Mesenchymal stem cell (in vitro differentiated cells and primary cell): ENCODE measurements at regions not wholly inside any gene's neighbourhood (a gene's known extent, or its start where the extent isn't known, plus 50 kb on each side); places are given as distances from the start of the nearest gene placed in this dataset.

ENCODE experiments used
- DNase-seq: peaks from one replicate; pipeline ENCODE4 v3.0.0-alpha.2; 2013
- H2AFZ ChIP-seq: one replicate; pipeline ENCODE4 v1.6.1; 2013; ENCODE audit warnings: low read depth, mild to moderate bottlenecking, control low read depth, inconsistent platforms, low read length, moderate library complexity
- H2AK5ac ChIP-seq: 2 replicates; pipeline ENCODE4 v1.6.1; 2013; ENCODE audit warnings: low read length, moderate library complexity, mild to moderate bottlenecking, inconsistent platforms; ENCODE audit not compliant: severe bottlenecking
- H2BK120ac ChIP-seq: one replicate; pipeline ENCODE4 v1.6.1; 2013; ENCODE audit warnings: low read depth, mild to moderate bottlenecking, inconsistent platforms, low read length, moderate library complexity
- H2BK12ac ChIP-seq, 2 experiments: one replicate each; pipeline ENCODE4 v1.6.1; 2013; ENCODE audit warnings: inconsistent platforms in 2 of 2, low read length in 2 of 2, mild to moderate bottlenecking in 2 of 2, moderate library complexity in 2 of 2, control low read depth in 1 of 2
- H2BK15ac ChIP-seq: one replicate; pipeline ENCODE4 v1.6.1; 2013; ENCODE audit warnings: mild to moderate bottlenecking, low read depth, inconsistent platforms; ENCODE audit not compliant: poor library complexity, severe bottlenecking
- H2BK5ac ChIP-seq: 2 replicates; pipeline ENCODE4 v1.6.1; 2013; ENCODE audit warnings: low read depth, mild to moderate bottlenecking, low read length, control low read depth, inconsistent platforms; ENCODE audit not compliant: poor library complexity, severe bottlenecking
- H3K14ac ChIP-seq, 2 experiments: one replicate each; pipeline ENCODE4 v1.6.1; 2013; ENCODE audit warnings: inconsistent platforms in 2 of 2, low read length in 2 of 2, control low read depth in 1 of 2, mild to moderate bottlenecking in 1 of 2, moderate library complexity in 1 of 2
- H3K18ac ChIP-seq, 2 experiments: one replicate each; pipeline ENCODE4 v1.6.1; 2013; ENCODE audit warnings: inconsistent platforms in 2 of 2, low read length in 2 of 2, control low read depth in 1 of 2, low read depth in 1 of 2, mild to moderate bottlenecking in 1 of 2
- H3K23ac ChIP-seq, 2 experiments: one replicate each; pipeline ENCODE4 v1.6.1; 2013; ENCODE audit warnings: inconsistent platforms in 2 of 2, low read length in 2 of 2, mild to moderate bottlenecking in 2 of 2, moderate library complexity in 2 of 2, control low read depth in 1 of 2
- H3K27ac ChIP-seq: 2 replicates; pipeline ENCODE4 v1.5.1; 2013; ENCODE audit warnings: mild to moderate bottlenecking, moderate library complexity, low read length, control low read depth, inconsistent platforms; ENCODE audit not compliant: poor library complexity, severe bottlenecking
- H3K27me3 ChIP-seq, 2 experiments: 2 replicates each; pipeline versions ENCODE4 v1.6.1 to v1.7.0; 2013; ENCODE audit warnings: low read length in 2 of 2, mild to moderate bottlenecking in 2 of 2, moderate library complexity in 2 of 2, control low read depth in 1 of 2, inconsistent platforms in 1 of 2; ENCODE audit not compliant: control insufficient read depth in 1 of 2, insufficient read depth in 1 of 2
- H3K36me3 ChIP-seq, 2 experiments: 2 replicates each; pipeline versions ENCODE4 v1.6.1 to v1.7.0; 2013; ENCODE audit warnings: low read length in 2 of 2, control low read depth in 1 of 2, inconsistent platforms in 1 of 2, low read depth in 1 of 2, mild to moderate bottlenecking in 1 of 2; ENCODE audit not compliant: insufficient read depth in 2 of 2, control insufficient read depth in 1 of 2
- H3K4ac ChIP-seq, 2 experiments: one replicate each; pipeline ENCODE4 v1.6.1; 2013; ENCODE audit warnings: inconsistent platforms in 2 of 2, low read length in 2 of 2, mild to moderate bottlenecking in 2 of 2, moderate library complexity in 2 of 2, control low read depth in 1 of 2, low read depth in 1 of 2
- H3K4me1 ChIP-seq: 2 replicates; pipeline ENCODE4 v1.6.1; 2013; ENCODE audit warnings: low read depth, low read length, control low read depth; ENCODE audit not compliant: control insufficient read depth, insufficient read depth
- H3K4me2 ChIP-seq: 2 replicates; pipeline ENCODE4 v1.6.1; 2013; ENCODE audit warnings: low read length, mild to moderate bottlenecking, inconsistent platforms; ENCODE audit not compliant: poor library complexity, severe bottlenecking
- H3K4me3 ChIP-seq, 2 experiments: 2 replicates each; pipeline versions ENCODE4 v1.5.1 to v1.7.0; 2013; ENCODE audit warnings: low read length in 2 of 2, mild to moderate bottlenecking in 2 of 2, control low read depth in 1 of 2, low read depth in 1 of 2; ENCODE audit not compliant: insufficient read depth in 1 of 2
- H3K79me1 ChIP-seq: replicated peaks from 2 replicates; pipeline ENCODE4 v1.6.1; 2013; ENCODE audit warnings: mild to moderate bottlenecking, control low read depth, low read length, inconsistent platforms; ENCODE audit not compliant: poor library complexity, severe bottlenecking
- H3K9ac ChIP-seq: 2 replicates; pipeline ENCODE4 v1.7.0; 2013; ENCODE audit warnings: mild to moderate bottlenecking, low read length, moderate library complexity
- H3K9me3 ChIP-seq: 2 replicates; pipeline ENCODE4 v1.7.0; 2013; ENCODE audit warnings: mild to moderate bottlenecking, low read length; ENCODE audit not compliant: control insufficient read depth
- H4K8ac ChIP-seq: one replicate; pipeline ENCODE4 v1.6.1; 2013; ENCODE audit warnings: inconsistent platforms, mild to moderate bottlenecking, low read length, moderate library complexity
- H4K91ac ChIP-seq: one replicate; pipeline ENCODE4 v1.6.1; 2013; ENCODE audit warnings: mild to moderate bottlenecking, low read length, inconsistent platforms
- WGBS: methylation state at CpG from one replicate; pipeline ENCODE4 v1.1.7; 2013; ENCODE audit warnings: mixed read lengths; 5-methylcytosine and 5-hydroxymethylcytosine counted together

DNA sequence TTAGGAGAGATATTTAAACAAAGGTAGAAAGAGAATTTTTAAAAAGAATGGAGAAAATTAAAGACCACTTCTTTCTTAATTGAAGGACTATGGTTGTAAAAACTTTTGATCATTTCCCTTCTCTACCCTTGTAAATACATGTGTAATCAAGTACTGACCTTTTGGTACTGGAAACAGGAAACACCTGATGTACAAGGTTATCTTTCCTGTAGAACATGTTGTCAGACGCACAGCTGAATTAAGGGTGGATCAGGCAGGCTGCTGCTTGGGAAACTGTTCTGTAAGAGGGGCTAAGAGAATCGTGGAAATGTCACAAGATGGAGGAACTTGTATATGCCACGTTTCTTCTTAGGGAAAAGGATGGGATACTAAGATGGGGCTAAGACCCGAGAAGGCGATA is 341.6 kb downstream of the ZNF608 start:
- H3K36me3 ChIP-seq = no peaks in the 10 kb centered on the region
- H3K9me3 ChIP-seq = no peaks in the 10 kb centered on the region
- H3K79me1 ChIP-seq = no peaks in the 10 kb centered on the region
- no peak overlapping the region for H2AFZ ChIP-seq
- H3K27me3 ChIP-seq = no peaks in the 10 kb centered on the region
- no peak overlapping the region for H3K4me2 ChIP-seq
- no peak overlapping the region for H2BK120ac ChIP-seq
- no peak overlapping the region for H2BK12ac ChIP-seq
- no peak overlapping the region for H3K4ac ChIP-seq
- no peak for DNase-seq
- no peak overlapping the region for H3K23ac ChIP-seq
- H4K8ac ChIP-seq = no peak overlapping the region
- no peak overlapping the region for H3K14ac ChIP-seq
- H3K18ac ChIP-seq = no peak overlapping the region
- H2AK5ac ChIP-seq = no peak overlapping the region
- H2BK15ac ChIP-seq = no peak overlapping the region
- no peak overlapping the region for H2BK5ac ChIP-seq
- H3K4me1 ChIP-seq = peaks cover 5% of the 10 kb centered on the region
- no peak overlapping the region for H3K27ac ChIP-seq
- H4K91ac ChIP-seq = no peak overlapping the region
- whole genome bisulfite sequencing = 95% methylated on average over 5 of the region's 5 CpGs
- no peak overlapping the region for H3K4me3 ChIP-seq
- H3K9ac ChIP-seq = no peak overlapping the region

DNA sequence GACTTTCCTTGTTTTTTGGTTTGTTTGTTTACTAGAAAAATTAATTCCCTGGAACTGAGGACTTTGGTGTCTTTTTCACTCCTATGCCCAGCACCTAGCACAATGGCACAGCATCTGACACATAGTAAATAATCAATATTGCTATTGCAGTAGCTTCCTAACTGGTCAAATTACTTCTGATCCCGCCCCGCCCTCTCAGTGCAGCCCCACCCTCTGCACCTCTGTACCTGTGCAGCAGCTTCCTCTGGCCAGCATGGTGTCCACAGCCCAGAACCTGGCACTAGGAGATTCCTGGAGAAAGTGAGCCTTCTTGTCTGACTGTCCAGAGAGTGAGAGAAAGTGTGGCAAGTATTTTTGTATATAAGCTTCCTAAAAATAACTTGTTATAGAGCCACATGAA is 343.2 kb downstream of the ZNF608 start:
- no peaks in the 10 kb centered on the region for H3K9me3 ChIP-seq
- no peak overlapping the region for H3K23ac ChIP-seq
- H2BK15ac ChIP-seq = no peak overlapping the region
- no peak overlapping the region for H3K4ac ChIP-seq
- no peak for DNase-seq
- no peak overlapping the region for H3K27ac ChIP-seq
- no peak overlapping the region for H4K8ac ChIP-seq
- 90% methylated on average over 2 of the region's 2 CpGs for WGBS
- H3K4me2 ChIP-seq = no peak overlapping the region
- H4K91ac ChIP-seq = no peak overlapping the region
- no peak overlapping the region for H2AFZ ChIP-seq
- no peak overlapping the region for H2AK5ac ChIP-seq
- H3K36me3 ChIP-seq = no peaks in the 10 kb centered on the region
- peak overlapping the region; percentile 17 to 57 for H3K18ac ChIP-seq
- H3K4me1 ChIP-seq = no peaks in the 10 kb centered on the region
- H3K14ac ChIP-seq = no peak overlapping the region
- H3K79me1 ChIP-seq = no peaks in the 10 kb centered on the region
- no peak overlapping the region for H2BK5ac ChIP-seq
- no peak overlapping the region for H2BK12ac ChIP-seq
- H2BK120ac ChIP-seq = no peak overlapping the region
- no peak overlapping the region for H3K9ac ChIP-seq
- H3K27me3 ChIP-seq = no peaks in the 10 kb centered on the region
- no peak overlapping the region for H3K4me3 ChIP-seq

DNA sequence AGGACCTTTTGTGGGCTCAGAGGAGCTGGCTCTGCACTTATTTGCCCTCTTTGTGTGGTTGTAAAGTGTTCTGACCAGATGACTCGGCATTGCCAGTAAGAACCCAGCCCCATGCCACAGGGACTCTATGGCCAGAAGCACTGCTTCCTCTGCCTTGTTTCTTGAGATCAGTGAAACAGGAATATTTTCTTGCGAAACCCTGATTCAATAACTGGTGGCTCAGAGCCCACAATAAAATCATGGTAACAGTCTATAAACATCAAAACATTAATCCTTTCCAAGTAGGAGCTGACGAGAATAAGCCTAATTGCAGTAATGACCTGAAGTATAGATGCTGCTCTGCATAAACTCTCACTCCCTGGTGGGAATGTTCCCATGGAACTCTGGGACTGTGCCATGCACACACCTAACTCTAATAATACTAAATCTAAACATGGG is 344.3 kb downstream of the ZNF608 start:
- H3K36me3 ChIP-seq = no peaks in the 10 kb centered on the region
- H3K27me3 ChIP-seq = no peaks in the 10 kb centered on the region
- H3K4me2 ChIP-seq = no peak overlapping the region
- no peak overlapping the region for H3K14ac ChIP-seq
- peak; percentile 78 for DNase-seq
- no peak overlapping the region for H4K8ac ChIP-seq
- H4K91ac ChIP-seq = no peak overlapping the region
- no peaks in the 10 kb centered on the region for H3K79me1 ChIP-seq
- H3K9me3 ChIP-seq = no peaks in the 10 kb centered on the region
- no peak overlapping the region for H2AK5ac ChIP-seq
- peak overlapping the region; percentile 64 for H3K9ac ChIP-seq
- no peak overlapping the region for H3K23ac ChIP-seq
- H2AFZ ChIP-seq = no peak overlapping the region
- WGBS = 32% methylated on average over 3 of the region's 3 CpGs
- H3K4me3 ChIP-seq = no peak overlapping the region
- H3K4me1 ChIP-seq = no peaks in the 10 kb centered on the region
- H2BK5ac ChIP-seq = no peak overlapping the region
- H3K4ac ChIP-seq = no peak overlapping the region
- peak overlapping the region; percentile 8 for H3K27ac ChIP-seq
- H2BK15ac ChIP-seq = no peak overlapping the region
- peak overlapping the region in 1 of 2 experiments; percentile 24 for H2BK12ac ChIP-seq
- H3K18ac ChIP-seq = no peak overlapping the region
- H2BK120ac ChIP-seq = no peak overlapping the region

DNA sequence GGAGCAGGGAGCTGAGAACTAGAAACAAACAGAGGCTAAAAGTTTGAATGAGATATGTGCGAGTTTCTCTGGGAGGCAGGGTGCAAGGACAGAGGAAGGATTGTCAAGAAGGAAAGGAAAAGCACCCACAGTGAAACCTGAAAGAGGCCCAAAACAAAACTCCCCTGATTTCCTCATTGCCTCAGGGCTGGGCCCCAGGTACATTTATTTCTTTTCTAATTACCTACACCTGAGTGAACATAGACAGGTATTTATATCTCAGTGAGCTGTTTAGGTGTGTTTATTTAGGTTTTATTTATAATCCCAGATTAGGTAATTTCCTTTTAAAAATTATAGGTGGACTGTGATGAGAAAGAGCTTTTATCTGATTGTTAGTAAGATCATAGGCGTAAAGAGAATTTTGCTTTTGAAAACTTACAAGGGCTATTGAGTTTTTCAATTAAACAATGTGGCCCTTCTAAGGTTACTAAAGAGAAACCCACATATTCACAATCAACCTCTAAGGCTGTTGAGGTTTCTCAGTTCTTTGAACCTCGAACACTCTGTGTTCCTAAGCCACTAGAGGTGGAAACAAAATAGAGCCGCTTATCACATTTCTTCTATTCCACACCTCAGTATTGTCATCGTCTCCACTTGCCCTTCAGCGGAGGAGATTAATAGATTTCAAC is 344.8 kb downstream of the ZNF608 start:
- Histone ChIP-seq H3K27ac (peak overlapping the region; percentile 7), H3K79me1 (no peaks in the 10 kb centered on the region), H2AFZ (no peak overlapping the region), H2BK120ac (no peak overlapping the region), H3K14ac (no peak overlapping the region), H3K9me3 (no peaks in the 10 kb centered on the region), H3K4me3 (no peak overlapping the region), H3K27me3 (no peaks in the 10 kb centered on the region), H2BK5ac (no peak overlapping the region), H2AK5ac (peak overlapping the region; percentile 27), H3K4me1 (no peaks in the 10 kb centered on the region), H2BK12ac (peak overlapping the region; percentile 29 to 75), H3K4me2 (no peak overlapping the region), H2BK15ac (no peak overlapping the region), H3K23ac (no peak overlapping the region), H3K18ac (peak overlapping the region in 1 of 2 experiments; percentile 29), H4K91ac (no peak overlapping the region), H4K8ac (peak overlapping the region; percentile 23), H3K4ac (peak overlapping the region in 1 of 2 experiments; percentile 33), H3K36me3 (no peaks in the 10 kb centered on the region), H3K9ac (peak overlapping the region; percentile 64)
- WGBS = 82% methylated on average over 5 of the region's 6 CpGs
- DNase-seq = no peak
